Peyer's patch (tissue), 4 donors: ENCODE measurements at regions not wholly inside any gene's neighbourhood (a gene's known extent, or its start where the extent isn't known, plus 50 kb on each side); places are given as distances from the start of the nearest gene placed in this dataset.
A peak's percentile ranks its signal among the peaks of the same experiment; 100 is the strongest.

ENCODE experiments used
- DNase-seq, 3 donors: peaks; one replicate each; pipeline ENCODE4 v3.0.0-alpha.2; 2017 to 2019
- H3K27ac ChIP-seq, 4 donors: fragments of 200-600 bp; sonication (generic); one replicate each; pipeline ENCODE4 v1.5.1; 2016 to 2019
- H3K27me3 ChIP-seq, 2 donors: fragments of 200-600 bp; sonication (generic); one replicate each; pipeline ENCODE4 v1.5.1; 2019
- H3K36me3 ChIP-seq, 3 donors: fragments of 200-600 bp; sonication (generic); one replicate each; pipeline ENCODE4 v1.5.1; 2016 to 2019
- H3K4me1 ChIP-seq, 4 donors: fragments of 200-600 bp; sonication (generic); one replicate each; pipeline ENCODE4 v1.5.1; 2016 to 2019
- H3K4me3 ChIP-seq, 4 donors: fragments of 200-600 bp; sonication (generic); 1 replicate in 3 of 4; 2 replicates in 1 of 4; pipeline ENCODE4 v1.5.1; 2016 to 2019; ENCODE audit warnings: mild to moderate bottlenecking in 1 of 4
- H3K9me3 ChIP-seq, 4 donors: fragments of 200-600 bp; sonication (generic); one replicate each; pipeline ENCODE4 v1.5.1; 2016 to 2019; ENCODE audit warnings: mild to moderate bottlenecking in 1 of 4
- POLR2A ChIP-seq, 2 donors: fragments of 450-650 bp; IDR thresholded peaks; one replicate each; pipeline ENCODE4 v1.5.1; 2017; ENCODE audit warnings: antibody characterized with exemption in 2 of 2, mild to moderate bottlenecking in 2 of 2, moderate library complexity in 2 of 2
- TF ChIP-seq, protein P1 (sequence below), 6 experiments: fragments of 450-650 bp in 4 of 6; fragments of 200-600 bp in 2 of 6; sonication (generic) in 1 of 6; IDR thresholded peaks; one replicate each; pipeline ENCODE4 v1.5.1; 2017 to 2019; ENCODE audit warnings: antibody characterized with exemption in 6 of 6, mild to moderate bottlenecking in 3 of 6, moderate library complexity in 1 of 6

GRCh38 chr2:238574490-238575271 is 148.0 kb downstream of the ASB1 start:
- H3K4me3 ChIP-seq = no peak overlapping the region
- no peak overlapping the region for H3K27ac ChIP-seq
- H3K36me3 ChIP-seq = no peaks in the 10 kb centered on the region
- no peak for DNase-seq
- no peaks in the 10 kb centered on the region for H3K27me3 ChIP-seq
- H3K9me3 ChIP-seq = no peaks in the 10 kb centered on the region
- no peaks in the 10 kb centered on the region for H3K4me1 ChIP-seq
- no peak for TF ChIP-seq POLR2A (IDR thresholded peaks at IDR 0.05)
- TF ChIP-seq, protein P1, sequence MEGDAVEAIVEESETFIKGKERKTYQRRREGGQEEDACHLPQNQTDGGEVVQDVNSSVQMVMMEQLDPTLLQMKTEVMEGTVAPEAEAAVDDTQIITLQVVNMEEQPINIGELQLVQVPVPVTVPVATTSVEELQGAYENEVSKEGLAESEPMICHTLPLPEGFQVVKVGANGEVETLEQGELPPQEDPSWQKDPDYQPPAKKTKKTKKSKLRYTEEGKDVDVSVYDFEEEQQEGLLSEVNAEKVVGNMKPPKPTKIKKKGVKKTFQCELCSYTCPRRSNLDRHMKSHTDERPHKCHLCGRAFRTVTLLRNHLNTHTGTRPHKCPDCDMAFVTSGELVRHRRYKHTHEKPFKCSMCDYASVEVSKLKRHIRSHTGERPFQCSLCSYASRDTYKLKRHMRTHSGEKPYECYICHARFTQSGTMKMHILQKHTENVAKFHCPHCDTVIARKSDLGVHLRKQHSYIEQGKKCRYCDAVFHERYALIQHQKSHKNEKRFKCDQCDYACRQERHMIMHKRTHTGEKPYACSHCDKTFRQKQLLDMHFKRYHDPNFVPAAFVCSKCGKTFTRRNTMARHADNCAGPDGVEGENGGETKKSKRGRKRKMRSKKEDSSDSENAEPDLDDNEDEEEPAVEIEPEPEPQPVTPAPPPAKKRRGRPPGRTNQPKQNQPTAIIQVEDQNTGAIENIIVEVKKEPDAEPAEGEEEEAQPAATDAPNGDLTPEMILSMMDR (IDR thresholded peaks at IDR 0.05) = no peak

DNA sequence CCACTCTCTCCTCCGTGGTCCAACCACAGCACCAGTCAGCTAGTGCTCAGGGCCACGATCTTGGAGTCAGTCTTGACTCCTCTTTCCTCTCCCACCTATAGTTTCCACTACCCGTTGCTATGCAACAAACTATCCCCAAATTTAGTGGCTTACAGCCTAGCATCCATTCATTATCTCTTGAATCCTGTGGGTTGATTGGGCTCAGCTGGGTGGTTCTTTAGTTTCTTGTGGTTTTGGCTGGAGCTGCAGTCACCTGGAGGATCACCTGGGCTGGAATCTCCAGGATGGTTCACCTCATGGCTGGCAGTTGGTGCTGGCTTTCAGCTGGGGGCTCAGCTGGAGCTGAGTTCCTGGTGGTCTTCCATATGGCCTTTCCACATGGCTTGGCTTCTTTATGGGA is 149.9 kb downstream of the ASB1 start:
- Histone ChIP-seq H3K27me3 (no peaks in the 10 kb centered on the region), H3K9me3 (no peaks in the 10 kb centered on the region), H3K4me1 (no peaks in the 10 kb centered on the region), H3K36me3 (no peaks in the 10 kb centered on the region), H3K27ac (no peak overlapping the region), H3K4me3 (no peak overlapping the region)
- DNase-seq = no peak
- TF ChIP-seq, protein P1 (IDR thresholded peaks at IDR 0.05) = no peak
- no peak for TF ChIP-seq POLR2A (IDR thresholded peaks at IDR 0.05)

DNA sequence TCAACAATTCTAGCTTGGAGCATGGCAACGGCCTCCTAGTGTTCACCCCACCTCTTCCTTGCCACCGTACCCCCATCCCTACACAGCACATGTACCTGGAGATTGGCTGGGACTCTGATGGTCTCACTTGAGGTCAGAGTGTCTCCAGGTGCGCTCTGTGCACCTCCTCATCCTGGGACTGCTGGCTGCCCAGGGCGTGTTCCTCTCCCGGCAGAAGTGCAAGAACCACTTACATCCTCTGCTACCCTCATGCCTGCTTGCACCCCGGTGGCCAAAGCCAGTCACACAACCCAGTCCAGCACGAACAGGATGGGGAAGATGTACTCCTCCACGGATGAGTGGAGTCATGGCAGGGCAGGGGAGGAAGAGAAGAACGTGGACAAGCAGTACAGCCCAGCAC is 151.5 kb downstream of the ASB1 start:
- no peak overlapping the region for H3K27ac ChIP-seq
- DNase-seq = peak in 1 of 3 donors; percentile 2
- H3K4me3 ChIP-seq = no peak overlapping the region
- no peaks in the 10 kb centered on the region for H3K27me3 ChIP-seq
- no peaks in the 10 kb centered on the region for H3K36me3 ChIP-seq
- TF ChIP-seq, protein P1 (IDR thresholded peaks at IDR 0.05) = no peak
- no peaks in the 10 kb centered on the region for H3K9me3 ChIP-seq
- H3K4me1 ChIP-seq = no peaks in the 10 kb centered on the region

DNA sequence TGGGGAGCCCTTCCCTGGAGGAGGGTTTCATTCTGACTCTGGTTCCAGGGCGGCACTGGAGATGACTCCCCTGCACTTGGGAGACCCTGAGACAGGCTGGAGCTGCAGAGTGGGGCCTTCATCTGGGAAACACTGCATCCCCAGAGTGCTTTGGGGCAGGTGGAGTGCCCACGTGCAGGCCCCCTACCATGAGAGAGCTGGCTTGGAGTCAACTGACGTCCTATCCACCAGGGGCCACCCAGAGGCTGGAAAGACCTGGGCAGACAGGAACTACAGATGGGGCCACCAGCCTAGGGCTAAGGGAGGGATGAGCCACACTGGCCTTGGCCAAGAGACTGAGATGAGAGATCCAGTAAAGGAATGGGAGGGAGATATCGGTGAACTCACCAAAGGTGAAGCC is 153.8 kb downstream of the ASB1 start:
- no peaks in the 10 kb centered on the region for H3K4me1 ChIP-seq

DNA sequence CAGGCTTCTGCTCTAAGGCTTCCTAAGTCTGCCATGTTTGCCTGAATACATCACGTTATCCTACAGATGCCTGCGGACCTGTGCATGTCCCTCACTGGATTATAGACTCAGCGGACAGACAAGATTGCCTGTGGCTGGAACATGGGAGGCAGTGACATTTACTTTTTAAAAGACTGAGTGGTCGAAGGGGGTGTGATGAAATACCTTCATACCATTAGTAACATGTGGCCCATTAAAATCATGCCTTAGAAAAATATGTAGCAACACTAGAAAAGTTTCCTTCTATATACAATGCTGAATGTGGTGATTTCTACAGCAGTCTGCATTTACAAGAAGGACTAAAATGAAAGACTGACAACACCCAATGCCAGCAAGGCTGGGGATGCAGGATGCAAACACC is 154.4 kb downstream of the ASB1 start:
- no peaks in the 10 kb centered on the region for H3K36me3 ChIP-seq
- H3K9me3 ChIP-seq = no peaks in the 10 kb centered on the region
- H3K4me3 ChIP-seq = no peak overlapping the region
- peak in 1 of 3 donors; percentile 5 for DNase-seq
- H3K4me1 ChIP-seq = no peaks in the 10 kb centered on the region
- no peak for TF ChIP-seq POLR2A (IDR thresholded peaks at IDR 0.05)
- TF ChIP-seq, protein P1 (IDR thresholded peaks at IDR 0.05) = no peak
- no peaks in the 10 kb centered on the region for H3K27me3 ChIP-seq
- no peak overlapping the region for H3K27ac ChIP-seq

More for the DNA sequence above, 153.8 kb downstream of the ASB1 start:
- H3K4me3 ChIP-seq = no peak overlapping the region
- DNase-seq = peak in 1 of 3 donors; percentile 7
- no peaks in the 10 kb centered on the region for H3K27me3 ChIP-seq
- no peak for TF ChIP-seq POLR2A (IDR thresholded peaks at IDR 0.05)
- TF ChIP-seq, protein P1 (IDR thresholded peaks at IDR 0.05) = no peak
- no peaks in the 10 kb centered on the region for H3K9me3 ChIP-seq
- no peaks in the 10 kb centered on the region for H3K36me3 ChIP-seq
- no peak overlapping the region for H3K27ac ChIP-seq
